AG04449 (cell line): ENCODE measurements at regions not wholly inside any gene's neighbourhood (a gene's known extent, or its start where the extent isn't known, plus 50 kb on each side); places are given as distances from the start of the nearest gene placed in this dataset.

Experiments used
- CTCF ChIA-PET: fragments of 350-600 bp; formaldehyde crosslinking; extraction: SDS; loops from one replicate; lab custom pipeline; 2021; ENCODE audit warnings: antibody characterized with exemption; lab: Yijun Ruan, JAX
- POLR2A ChIA-PET: fragments of 400-600, 350-600 bp; formaldehyde crosslinking; extraction: SDS; loops from one replicate; lab custom pipeline; 2020; ENCODE audit warnings: antibody characterized with exemption, inconsistent platforms; lab: Yijun Ruan, JAX
- DNase-seq: peaks from one replicate; pipeline ENCODE4 v3.0.0-alpha.2; 2010; ENCODE audit warnings: low read depth, low spot score
- H3K4me3 ChIP-seq: 2 replicates; pipeline ENCODE4 v1.5.1; 2011; ENCODE audit warnings: low read depth, mild to moderate bottlenecking, control low read depth, low read length
- CTCF ChIP-seq: IDR thresholded peaks from one replicate; pipeline ENCODE4 v1.5.1; 2011; ENCODE audit warnings: mild to moderate bottlenecking, moderate library complexity, low read length, control low read depth, inconsistent platforms; ENCODE audit not compliant: insufficient read depth; ENCODE audit errors: missing control alignments

- no peak overlapping the region for H3K4me3 ChIP-seq
- no peak for TF ChIP-seq CTCF
- ChIA-PET CTCF (no interaction called here), POLR2A (no interaction called here)
- DNase-seq: no peak
Observed at GRCh38 chr4:58465031-58465430, 1354.8 kb upstream of the IGFBP7 start.

GRCh38 chr4:58456727-58457384, 1346.7 kb upstream of the IGFBP7 start:
- no peak for TF ChIP-seq CTCF
- no peak for DNase-seq
- H3K4me3 ChIP-seq: no peak overlapping the region
- POLR2A ChIA-PET: no interaction called here
- CTCF ChIA-PET: no interaction called here

GRCh38 chr4:58453956-58454355, 1343.8 kb upstream of the IGFBP7 start:
- H3K4me3 ChIP-seq: no peak overlapping the region
- ChIA-PET POLR2A (no interaction called here), CTCF (no interaction called here)
- no peak for TF ChIP-seq CTCF
- DNase-seq: no peak

GRCh38 chr4:58451707-58452106, 1341.5 kb upstream of the IGFBP7 start:
- ChIA-PET CTCF (no interaction called here), POLR2A (no interaction called here)
- TF ChIP-seq CTCF: no peak
- no peak for DNase-seq
- H3K4me3 ChIP-seq: no peak overlapping the region

- no peak for DNase-seq
- POLR2A ChIA-PET: no interaction called here
- no peak for TF ChIP-seq CTCF
- no peak overlapping the region for H3K4me3 ChIP-seq
- CTCF ChIA-PET: no interaction called here
Observed at GRCh38 chr4:58435871-58436270, 1325.7 kb upstream of the IGFBP7 start.

GRCh38 chr4:58413849-58414248, 1303.7 kb upstream of the IGFBP7 start:
- H3K4me3 ChIP-seq: no peak overlapping the region
- TF ChIP-seq CTCF: no peak
- CTCF ChIA-PET: no interaction called here
- no peak for DNase-seq
- POLR2A ChIA-PET: no interaction called here
